Mammary epithelial cell (primary cell): ENCODE measurements at regions not wholly inside any gene's neighbourhood (a gene's known extent, or its start where the extent isn't known, plus 50 kb on each side); places are given as distances from the start of the nearest gene placed in this dataset.
A peak's percentile ranks its signal among the peaks of the same experiment; 100 is the strongest.

Source experiments
- CTCF ChIP-seq, 2 donors: IDR thresholded peaks in 1 of 2; conservative IDR thresholded peaks in 1 of 2; 2 replicates each; pipeline ENCODE4 v1.5.1; 2011 to 2012; ENCODE audit warnings: inconsistent platforms in 2 of 2, low read length in 2 of 2, mild to moderate bottlenecking in 2 of 2, control low read depth in 1 of 2, low read depth in 1 of 2; ENCODE audit not compliant: insufficient read depth in 1 of 2; ENCODE audit errors: extremely low read depth in 1 of 2
- EZH2 ChIP-seq: IDR thresholded peaks from 2 replicates; pipeline ENCODE4 v1.6.1; 2012; ENCODE audit warnings: low read length, inconsistent platforms, borderline replicate concordance

- TF ChIP-seq CTCF (conservative IDR thresholded peaks at IDR 0.05 in 1 of 2, IDR thresholded peaks at IDR 0.05 in 1 of 2; ENCODE audit: extremely low read depth in 1 of 2, insufficient read depth in 1 of 2, low read depth in 1 of 2, low read length in 2 of 2) (peak; percentile 74 to 88), EZH2 (no peak)
These were observed 54.4 kb upstream of the EHHADH start for GRCh38 chr3:185308126-185308754.
